Smooth muscle cell (in vitro differentiated cells): ENCODE measurements at regions not wholly inside any gene's neighbourhood (a gene's known extent, or its start where the extent isn't known, plus 50 kb on each side); places are given as distances from the start of the nearest gene placed in this dataset.
"Not testable (repeated sequence)": the region's sequence is repeated elsewhere in the genome, so short reads cannot be mapped to it uniquely, and the experiment has no call there.

ENCODE experiments used
- DNase-seq: peaks from one replicate; lab custom pipeline; 2025; ENCODE audit not compliant: unreplicated experiment; lab: John Stamatoyannopoulos, UW
- H2AFZ ChIP-seq: fragments of 200-600 bp; sonication (generic); 2 replicates; pipeline ENCODE4 v1.6.0; 2016; ENCODE audit warnings: antibody characterized with exemption, low read depth, mild to moderate bottlenecking
- H3F3A ChIP-seq: fragments of 200-600 bp; sonication (generic); 2 replicates; pipeline ENCODE4 v1.6.0; 2017; ENCODE audit warnings: antibody characterized with exemption, low read depth
- H3K27ac ChIP-seq: fragments of 200-600 bp; sonication (generic); 2 replicates; pipeline ENCODE4 v1.5.1; 2016; ENCODE audit warnings: low read depth, mild to moderate bottlenecking
- H3K27me3 ChIP-seq: fragments of 200-600 bp; sonication (generic); 2 replicates; pipeline ENCODE4 v1.6.1; 2016; ENCODE audit warnings: low read depth, mild to moderate bottlenecking
- H3K36me3 ChIP-seq: fragments of 200-600 bp; sonication (generic); 2 replicates; pipeline ENCODE4 v1.5.1; 2016; ENCODE audit warnings: low read depth
- H3K4me1 ChIP-seq: fragments of 200-600 bp; sonication (generic); 2 replicates; pipeline ENCODE4 v1.5.1; 2016; ENCODE audit warnings: low read depth
- H3K4me2 ChIP-seq: fragments of 200-600 bp; sonication (generic); 2 replicates; pipeline ENCODE4 v1.6.0; 2016; ENCODE audit warnings: mild to moderate bottlenecking
- H3K4me3 ChIP-seq: fragments of 200-600 bp; sonication (generic); 2 replicates; pipeline ENCODE4 v1.5.1; 2016; ENCODE audit warnings: mild to moderate bottlenecking
- H3K79me2 ChIP-seq: fragments of 200-600 bp; sonication (generic); 2 replicates; pipeline ENCODE4 v1.6.0; 2016; ENCODE audit warnings: low read depth, mild to moderate bottlenecking
- H3K9ac ChIP-seq: fragments of 200-600 bp; sonication (generic); 2 replicates; pipeline ENCODE4 v1.6.0; 2016; ENCODE audit warnings: low read depth
- H3K9me3 ChIP-seq: fragments of 200-600 bp; sonication (generic); replicated peaks from 2 replicates; pipeline ENCODE4 v1.5.1; 2016; ENCODE audit warnings: low read depth
- H4K20me1 ChIP-seq: fragments of 200-600 bp; sonication (generic); 2 replicates; pipeline ENCODE4 v1.6.0; 2016; ENCODE audit warnings: low read depth
- CTCF ChIP-seq: fragments of 200-600 bp; sonication (generic); IDR thresholded peaks from 2 replicates; pipeline ENCODE4 v1.5.1; 2017; ENCODE audit warnings: borderline replicate concordance, mild to moderate bottlenecking, antibody characterized with exemption; ENCODE audit not compliant: insufficient read depth, poor library complexity, severe bottlenecking
- WGBS: methylation state at CpG from one replicate; pipeline ENCODE4 v1.1.7; 2016; ENCODE audit warnings: low lambda C conversion rate; 5-methylcytosine and 5-hydroxymethylcytosine counted together

GRCh38 chr1:189804352-189804751, 673.3 kb downstream of the BRINP3 start:
- Histone ChIP-seq H3K9me3 (no peaks in the 10 kb centered on the region), H2AFZ (no peak overlapping the region), H3K36me3 (no peaks in the 10 kb centered on the region), H3K27ac (no peak overlapping the region), H3K79me2 (no peaks in the 10 kb centered on the region), H3F3A (no peaks in the 10 kb centered on the region), H3K9ac (no peak overlapping the region), H3K4me2 (no peak overlapping the region), H3K4me3 (no peak overlapping the region), H3K27me3 (no peaks in the 10 kb centered on the region), H4K20me1 (no peaks in the 10 kb centered on the region), H3K4me1 (no peaks in the 10 kb centered on the region)
- no peak for TF ChIP-seq CTCF
- no peak for DNase-seq
- 86% methylated on average over 2 of the region's 2 CpGs for WGBS

GRCh38 chr1:189805735-189806134, 671.9 kb downstream of the BRINP3 start:
- Histone ChIP-seq H3K36me3 (no peaks in the 10 kb centered on the region), H3K4me1 (no peaks in the 10 kb centered on the region), H3K9me3 (no peaks in the 10 kb centered on the region), H3K79me2 (no peaks in the 10 kb centered on the region), H3K4me3 (no peak overlapping the region), H3F3A (no peaks in the 10 kb centered on the region), H3K27ac (no peak overlapping the region), H3K27me3 (no peaks in the 10 kb centered on the region), H3K9ac (no peak overlapping the region), H2AFZ (no peak overlapping the region), H4K20me1 (no peaks in the 10 kb centered on the region), H3K4me2 (no peak overlapping the region)
- 67% methylated on average over 3 of the region's 3 CpGs for WGBS
- DNase-seq: no peak
- no peak for TF ChIP-seq CTCF

- not testable (repeated sequence) for H3K27me3 ChIP-seq, H2AFZ ChIP-seq, H3K36me3 ChIP-seq, H3K4me2 ChIP-seq, H3K9ac ChIP-seq, H4K20me1 ChIP-seq, H3F3A ChIP-seq, H3K4me3 ChIP-seq, H3K9me3 ChIP-seq, H3K27ac ChIP-seq, DNase-seq, H3K4me1 ChIP-seq, H3K79me2 ChIP-seq
- 96% methylated on average over 10 of the region's 10 CpGs for WGBS
Measured at GRCh38 chr1:189810639-189811038, 667.0 kb downstream of the BRINP3 start.

- 76% methylated on average over 2 of the region's 2 CpGs for WGBS
- Histone ChIP-seq H3K4me3 (no peak overlapping the region), H3F3A (no peaks in the 10 kb centered on the region), H3K36me3 (no peaks in the 10 kb centered on the region), H3K4me1 (peaks cover 7% of the 10 kb centered on the region), H3K9me3 (no peaks in the 10 kb centered on the region), H3K27ac (no peak overlapping the region), H3K9ac (no peak overlapping the region), H3K79me2 (no peaks in the 10 kb centered on the region), H3K27me3 (no peaks in the 10 kb centered on the region), H4K20me1 (no peaks in the 10 kb centered on the region), H3K4me2 (no peak overlapping the region), H2AFZ (no peak overlapping the region)
- DNase-seq: no peak
- TF ChIP-seq CTCF: no peak
Measured at GRCh38 chr1:189811960-189812359, 665.7 kb downstream of the BRINP3 start.
